Endothelial cell (in vitro differentiated cells): ENCODE measurements at regions not wholly inside any gene's neighbourhood (a gene's known extent, or its start where the extent isn't known, plus 50 kb on each side); places are given as distances from the start of the nearest gene placed in this dataset.

Source experiments
- DNase-seq: peaks from one replicate; pipeline ENCODE4 v3.0.0; 2021; ENCODE audit warnings: low spot score
- H3K27ac Mint-ChIP-seq: one replicate; pipeline ENCODE4 v1.8.0; 2021; ENCODE audit warnings: mixed read lengths, inconsistent platforms; ENCODE audit not compliant: unreplicated experiment
- H3K27me3 Mint-ChIP-seq: one replicate; pipeline ENCODE4 v1.8.0; 2021; ENCODE audit warnings: mild to moderate bottlenecking, moderate library complexity, mixed read lengths, inconsistent platforms; ENCODE audit not compliant: unreplicated experiment
- H3K36me3 Mint-ChIP-seq: one replicate; pipeline ENCODE4 v1.8.0; 2021; ENCODE audit warnings: mild to moderate bottlenecking, low read depth, mixed read lengths, inconsistent platforms; ENCODE audit not compliant: unreplicated experiment
- H3K4me1 Mint-ChIP-seq: one replicate; pipeline ENCODE4 v1.8.0; 2021; ENCODE audit warnings: mild to moderate bottlenecking, mixed read lengths, inconsistent platforms; ENCODE audit not compliant: unreplicated experiment
- H3K4me3 Mint-ChIP-seq: one replicate; pipeline ENCODE4 v1.8.0; 2021; ENCODE audit warnings: mild to moderate bottlenecking, mixed read lengths, inconsistent platforms; ENCODE audit not compliant: unreplicated experiment
- H3K9me3 Mint-ChIP-seq: one replicate; pipeline ENCODE4 v1.8.0; 2021; ENCODE audit warnings: mixed read lengths, inconsistent platforms; ENCODE audit not compliant: unreplicated experiment
- TF ChIP-seq, protein P1 (sequence below): fragments of 200-600 bp; sonication (generic); IDR thresholded peaks from one replicate; pipeline ENCODE4 v1.5.0; 2021; ENCODE audit warnings: antibody characterized with exemption; ENCODE audit not compliant: unreplicated experiment

DNA sequence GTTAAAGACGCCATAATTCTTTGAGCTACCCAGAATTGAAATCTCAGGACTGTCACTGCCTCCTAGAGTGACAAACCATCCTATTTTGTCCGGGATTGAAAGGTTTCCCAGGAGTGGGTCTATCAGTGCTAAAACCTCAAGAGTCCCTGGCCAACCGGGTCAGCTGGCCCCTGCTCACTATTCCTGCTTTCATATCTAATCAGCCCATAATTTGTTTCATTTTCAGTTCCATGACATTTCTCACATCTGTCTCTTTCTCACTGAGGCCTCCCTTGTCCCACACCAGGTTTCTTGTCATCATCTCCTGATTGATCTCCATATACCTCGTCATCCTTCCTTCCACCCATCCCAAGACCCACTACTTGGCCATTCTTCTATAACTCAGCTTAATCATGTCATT is 98.2 kb downstream of the SLC35B3 start:
- no peaks in the 10 kb centered on the region for H3K27me3 Mint-ChIP-seq
- no peaks in the 10 kb centered on the region for H3K4me1 Mint-ChIP-seq
- no peaks in the 10 kb centered on the region for H3K36me3 Mint-ChIP-seq
- TF ChIP-seq, protein P1, sequence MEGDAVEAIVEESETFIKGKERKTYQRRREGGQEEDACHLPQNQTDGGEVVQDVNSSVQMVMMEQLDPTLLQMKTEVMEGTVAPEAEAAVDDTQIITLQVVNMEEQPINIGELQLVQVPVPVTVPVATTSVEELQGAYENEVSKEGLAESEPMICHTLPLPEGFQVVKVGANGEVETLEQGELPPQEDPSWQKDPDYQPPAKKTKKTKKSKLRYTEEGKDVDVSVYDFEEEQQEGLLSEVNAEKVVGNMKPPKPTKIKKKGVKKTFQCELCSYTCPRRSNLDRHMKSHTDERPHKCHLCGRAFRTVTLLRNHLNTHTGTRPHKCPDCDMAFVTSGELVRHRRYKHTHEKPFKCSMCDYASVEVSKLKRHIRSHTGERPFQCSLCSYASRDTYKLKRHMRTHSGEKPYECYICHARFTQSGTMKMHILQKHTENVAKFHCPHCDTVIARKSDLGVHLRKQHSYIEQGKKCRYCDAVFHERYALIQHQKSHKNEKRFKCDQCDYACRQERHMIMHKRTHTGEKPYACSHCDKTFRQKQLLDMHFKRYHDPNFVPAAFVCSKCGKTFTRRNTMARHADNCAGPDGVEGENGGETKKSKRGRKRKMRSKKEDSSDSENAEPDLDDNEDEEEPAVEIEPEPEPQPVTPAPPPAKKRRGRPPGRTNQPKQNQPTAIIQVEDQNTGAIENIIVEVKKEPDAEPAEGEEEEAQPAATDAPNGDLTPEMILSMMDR: no peak
- DNase-seq: no peak
- no peaks in the 10 kb centered on the region for H3K9me3 Mint-ChIP-seq
- H3K27ac Mint-ChIP-seq: no peak overlapping the region
- H3K4me3 Mint-ChIP-seq: no peak overlapping the region

- H3K9me3 Mint-ChIP-seq: no peaks in the 10 kb centered on the region
- no peaks in the 10 kb centered on the region for H3K27me3 Mint-ChIP-seq
- no peak for DNase-seq
- H3K36me3 Mint-ChIP-seq: no peaks in the 10 kb centered on the region
- H3K4me1 Mint-ChIP-seq: no peaks in the 10 kb centered on the region
- no peak overlapping the region for H3K4me3 Mint-ChIP-seq
- no peak overlapping the region for H3K27ac Mint-ChIP-seq
- TF ChIP-seq, protein P1: no peak
Measured at GRCh38 chr6:8336406-8337057, 98.8 kb downstream of the SLC35B3 start.

GRCh38 chr6:8335896-8336295 is 99.4 kb downstream of the SLC35B3 start:
- H3K27me3 Mint-ChIP-seq: no peaks in the 10 kb centered on the region
- DNase-seq: no peak
- H3K36me3 Mint-ChIP-seq: no peaks in the 10 kb centered on the region
- no peak overlapping the region for H3K27ac Mint-ChIP-seq
- TF ChIP-seq, protein P1: no peak
- H3K9me3 Mint-ChIP-seq: no peaks in the 10 kb centered on the region
- no peaks in the 10 kb centered on the region for H3K4me1 Mint-ChIP-seq
- H3K4me3 Mint-ChIP-seq: no peak overlapping the region

GRCh38 chr6:8335381-8335780 is 100.0 kb downstream of the SLC35B3 start:
- DNase-seq: no peak
- no peaks in the 10 kb centered on the region for H3K4me1 Mint-ChIP-seq
- no peaks in the 10 kb centered on the region for H3K36me3 Mint-ChIP-seq
- no peak overlapping the region for H3K4me3 Mint-ChIP-seq
- no peaks in the 10 kb centered on the region for H3K9me3 Mint-ChIP-seq
- H3K27ac Mint-ChIP-seq: no peak overlapping the region
- TF ChIP-seq, protein P1: no peak
- no peaks in the 10 kb centered on the region for H3K27me3 Mint-ChIP-seq

DNA sequence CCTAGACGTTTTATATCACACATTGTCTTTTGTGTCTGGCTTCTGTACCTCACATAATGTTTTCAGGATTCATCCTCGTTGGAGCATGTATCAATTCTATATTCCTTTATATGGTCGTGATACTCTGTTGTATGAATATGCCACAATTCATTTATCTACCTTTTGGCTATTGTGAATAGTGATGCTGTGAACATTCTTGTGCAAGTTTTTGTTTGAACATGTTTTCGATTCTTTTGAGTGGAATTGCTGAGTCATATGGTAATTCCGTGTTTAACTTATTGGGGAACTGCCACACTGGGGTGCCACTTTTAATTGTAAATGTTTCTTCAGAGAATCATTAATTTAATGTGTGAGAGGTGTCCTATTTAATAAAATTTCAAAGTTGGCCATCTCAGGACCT is 101.2 kb downstream of the SLC35B3 start:
- no peaks in the 10 kb centered on the region for H3K9me3 Mint-ChIP-seq
- H3K27ac Mint-ChIP-seq: no peak overlapping the region

More for the DNA sequence above, 101.2 kb downstream of the SLC35B3 start:
- H3K36me3 Mint-ChIP-seq: no peaks in the 10 kb centered on the region
- H3K4me3 Mint-ChIP-seq: no peak overlapping the region
- TF ChIP-seq, protein P1: no peak
- no peaks in the 10 kb centered on the region for H3K4me1 Mint-ChIP-seq
- no peak for DNase-seq
- H3K27me3 Mint-ChIP-seq: no peaks in the 10 kb centered on the region
